Testis (tissue), 2 donors: ENCODE measurements at regions not wholly inside any gene's neighbourhood (a gene's known extent, or its start where the extent isn't known, plus 50 kb on each side); places are given as distances from the start of the nearest gene placed in this dataset.

Source experiments
- CTCF ChIP-seq, 3 experiments: fragments of 450-650 bp in 2 of 3; fragments of 200-600 bp in 1 of 3; sonication (generic) in 1 of 3; IDR thresholded peaks; one replicate each; pipeline ENCODE4 v1.5.1; 2016 to 2019; ENCODE audit warnings: antibody characterized with exemption in 3 of 3, mild to moderate bottlenecking in 2 of 3, moderate library complexity in 1 of 3
- POLR2A ChIP-seq: fragments of 450-650 bp; IDR thresholded peaks from one replicate; pipeline ENCODE4 v1.6.1; 2017; ENCODE audit warnings: antibody characterized with exemption, mild to moderate bottlenecking, moderate library complexity

GRCh38 chr2:121061633-121062032 is 223.4 kb downstream of the TFCP2L1 start:
- TF ChIP-seq POLR2A (no peak), CTCF (IDR thresholded peaks at IDR 0.05) (no peak)
